Adrenal gland (tissue), 5 donors: ENCODE measurements at regions not wholly inside any gene's neighbourhood (a gene's known extent, or its start where the extent isn't known, plus 50 kb on each side); places are given as distances from the start of the nearest gene placed in this dataset.

ENCODE experiments used
- CTCF ChIP-seq, 6 experiments: fragments of 450-650 bp in 4 of 6; fragments of 200-600 bp in 2 of 6; sonication (generic) in 1 of 6; IDR thresholded peaks; 1 replicate in 5 of 6; 2 replicates in 1 of 6; pipeline versions ENCODE4 v1.5.1 to v1.8.0; 2016 to 2021; ENCODE audit warnings: antibody characterized with exemption in 6 of 6, mild to moderate bottlenecking in 2 of 6, moderate library complexity in 1 of 6
- POLR2A ChIP-seq, 2 donors: fragments of 450-650 bp; IDR thresholded peaks; one replicate each; pipeline ENCODE4 v1.6.1; 2017; ENCODE audit warnings: antibody characterized with exemption in 2 of 2, mild to moderate bottlenecking in 2 of 2, moderate library complexity in 1 of 2
- donor health status: DM: no; HTN: no; CAD: no.

GRCh38 chr4:184280591-184281071 lies 63.0 kb upstream of the ENPP6 start:
- no peak for TF ChIP-seq CTCF (IDR thresholded peaks at IDR 0.05)
- no peak for TF ChIP-seq POLR2A (IDR thresholded peaks at IDR 0.05)
